ENCODE measurements at regions not wholly inside any gene's neighbourhood (a gene's known extent, or its start where the extent isn't known, plus 50 kb on each side); places are given as distances from the start of the nearest gene placed in this dataset.

DNA sequence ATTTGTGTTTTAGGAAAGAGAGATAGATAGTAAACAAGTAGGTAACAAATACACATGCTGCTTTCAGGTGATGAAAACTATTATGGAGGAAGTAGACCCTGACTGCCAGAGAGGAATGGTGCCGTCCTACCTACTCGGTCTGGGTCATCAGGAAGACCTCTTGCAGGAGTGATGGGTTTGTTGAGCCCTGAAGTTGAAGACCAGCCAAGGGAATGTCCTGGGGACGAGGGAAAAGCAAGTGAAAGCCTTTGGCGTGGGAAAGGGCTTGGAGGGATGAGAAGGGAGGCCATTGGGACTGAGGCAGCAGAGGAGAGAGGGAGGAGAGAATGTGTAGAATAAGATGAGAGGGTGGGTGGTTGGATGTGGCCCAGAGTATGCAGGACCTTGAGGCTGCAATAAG is 379.5 kb upstream of the USP24 start:
- TF ChIP-seq, protein P1, sequence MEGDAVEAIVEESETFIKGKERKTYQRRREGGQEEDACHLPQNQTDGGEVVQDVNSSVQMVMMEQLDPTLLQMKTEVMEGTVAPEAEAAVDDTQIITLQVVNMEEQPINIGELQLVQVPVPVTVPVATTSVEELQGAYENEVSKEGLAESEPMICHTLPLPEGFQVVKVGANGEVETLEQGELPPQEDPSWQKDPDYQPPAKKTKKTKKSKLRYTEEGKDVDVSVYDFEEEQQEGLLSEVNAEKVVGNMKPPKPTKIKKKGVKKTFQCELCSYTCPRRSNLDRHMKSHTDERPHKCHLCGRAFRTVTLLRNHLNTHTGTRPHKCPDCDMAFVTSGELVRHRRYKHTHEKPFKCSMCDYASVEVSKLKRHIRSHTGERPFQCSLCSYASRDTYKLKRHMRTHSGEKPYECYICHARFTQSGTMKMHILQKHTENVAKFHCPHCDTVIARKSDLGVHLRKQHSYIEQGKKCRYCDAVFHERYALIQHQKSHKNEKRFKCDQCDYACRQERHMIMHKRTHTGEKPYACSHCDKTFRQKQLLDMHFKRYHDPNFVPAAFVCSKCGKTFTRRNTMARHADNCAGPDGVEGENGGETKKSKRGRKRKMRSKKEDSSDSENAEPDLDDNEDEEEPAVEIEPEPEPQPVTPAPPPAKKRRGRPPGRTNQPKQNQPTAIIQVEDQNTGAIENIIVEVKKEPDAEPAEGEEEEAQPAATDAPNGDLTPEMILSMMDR (IDR thresholded peaks at IDR 0.05 in 8 of 11, conservative IDR thresholded peaks at IDR 0.05 in 3 of 11), result no peak
- TF ChIP-seq POLR2A (IDR thresholded peaks at IDR 0.05), result no peak
- TF ChIP-seq POLR2AphosphoS5 (IDR thresholded peaks at IDR 0.05), result no peak
